ENCODE measurements at regions not wholly inside any gene's neighbourhood (a gene's known extent, or its start where the extent isn't known, plus 50 kb on each side); places are given as distances from the start of the nearest gene placed in this dataset.
"Not testable (repeated sequence)": the region's sequence is repeated elsewhere in the genome, so short reads cannot be mapped to it uniquely, and the experiment has no call there.

DNA sequence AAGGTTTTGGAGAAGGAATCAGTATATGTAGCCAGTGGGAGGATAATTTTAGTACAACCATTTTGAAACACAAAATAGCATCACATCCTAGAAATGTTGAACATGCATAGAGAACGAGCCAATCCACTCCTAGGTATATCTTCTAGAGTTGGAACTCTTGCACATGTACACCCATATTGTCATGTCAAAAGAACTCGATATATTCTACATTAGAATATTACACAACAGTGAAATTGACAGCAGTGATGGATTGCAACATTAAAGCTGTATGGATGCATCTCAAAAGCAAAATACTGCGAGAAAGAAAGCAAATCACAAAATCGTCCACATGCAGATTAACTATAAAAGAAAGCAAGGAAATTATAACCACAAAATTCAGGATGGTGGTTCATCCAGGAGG, 159.3 kb upstream of the NEBL start:
- intact Hi-C loops (cut with DNase I), result no loop called here
- DNase-seq (ENCODE audit: low spot score), result no peak

GRCh38 chr10:21055339-21056135, 158.4 kb upstream of the NEBL start:
- intact Hi-C loops (cut with DNase I), result no loop called here
- no peak for DNase-seq (ENCODE audit: low spot score)

- intact Hi-C loops (cut with DNase I), result no loop called here
- no peak for DNase-seq (ENCODE audit: low spot score)
These were observed 157.0 kb upstream of the NEBL start for GRCh38 chr10:21053953-21054690.

- DNase-seq (ENCODE audit: low spot score), result no peak
- intact Hi-C loops (cut with DNase I), result no loop called here
These were observed 155.6 kb upstream of the NEBL start for GRCh38 chr10:21052709-21053104.

DNA sequence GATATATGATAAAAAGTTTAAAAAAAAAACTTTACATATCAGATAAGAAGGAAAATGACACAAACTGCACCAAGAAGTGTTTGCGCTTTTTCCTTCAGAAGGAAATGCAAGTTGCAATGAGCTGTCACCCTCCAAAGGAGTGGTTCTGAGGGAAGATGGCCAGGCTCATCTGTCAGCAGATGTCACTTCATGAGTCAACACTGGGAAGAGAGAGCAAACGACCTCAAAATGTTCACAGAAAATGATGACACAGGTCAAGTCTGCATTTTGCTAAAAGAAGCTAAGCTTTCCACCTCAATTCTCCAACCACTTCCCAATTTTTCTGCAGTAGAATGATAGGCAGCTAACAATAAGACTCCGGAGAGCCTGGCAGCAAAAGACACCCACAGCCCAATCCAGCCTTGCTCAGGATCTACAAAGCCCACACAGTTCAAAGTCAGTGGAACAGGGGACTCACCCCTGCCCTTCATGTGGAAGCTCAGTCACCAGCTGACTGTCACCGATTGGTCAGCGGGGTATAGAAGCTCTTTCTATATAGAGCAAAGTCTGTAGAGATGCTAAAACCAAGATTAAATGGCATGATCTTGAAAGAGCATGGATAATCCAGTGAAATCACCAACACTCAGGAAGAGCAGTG, 155.1 kb upstream of the NEBL start:
- intact Hi-C loops (cut with DNase I), result no loop called here
- no peak for DNase-seq (ENCODE audit: low spot score)

GRCh38 chr10:21049482-21049881, 152.4 kb upstream of the NEBL start:
- intact Hi-C loops (cut with DNase I), result no loop called here

GRCh38 chr10:21048068-21048467, 151.0 kb upstream of the NEBL start:
- intact Hi-C loops (cut with DNase I), result no loop called here
- DNase-seq (ENCODE audit: low spot score), result no peak

More at GRCh38 chr10:21049482-21049881, 152.4 kb upstream of the NEBL start:
- no peak for DNase-seq (ENCODE audit: low spot score)

DNA sequence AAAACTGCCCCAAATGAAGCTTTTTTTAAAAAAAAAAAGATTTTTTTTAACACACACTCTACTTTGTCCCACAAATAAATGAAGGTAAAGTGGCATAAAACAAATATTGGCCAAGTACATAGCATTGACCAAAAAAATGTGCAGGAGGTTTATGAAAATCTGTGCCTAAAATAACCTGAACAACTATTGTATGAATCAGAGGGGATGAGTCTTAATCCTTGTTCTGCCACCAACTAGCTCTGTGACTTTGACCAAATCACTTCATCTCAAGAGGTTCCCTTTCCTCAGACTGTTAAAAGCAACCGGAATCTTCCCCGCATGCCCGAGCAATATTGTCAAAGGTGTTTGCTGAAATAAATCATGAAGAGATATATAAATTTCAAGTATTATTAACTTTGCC, 150.4 kb upstream of the NEBL start:
- DNase-seq (ENCODE audit: low spot score), result no peak
- intact Hi-C loops (cut with DNase I), result no loop called here

- intact Hi-C loops (cut with DNase I), result no loop called here
- no peak for DNase-seq (ENCODE audit: low spot score)
These were observed 150.0 kb upstream of the NEBL start for GRCh38 chr10:21047096-21047495.

DNA sequence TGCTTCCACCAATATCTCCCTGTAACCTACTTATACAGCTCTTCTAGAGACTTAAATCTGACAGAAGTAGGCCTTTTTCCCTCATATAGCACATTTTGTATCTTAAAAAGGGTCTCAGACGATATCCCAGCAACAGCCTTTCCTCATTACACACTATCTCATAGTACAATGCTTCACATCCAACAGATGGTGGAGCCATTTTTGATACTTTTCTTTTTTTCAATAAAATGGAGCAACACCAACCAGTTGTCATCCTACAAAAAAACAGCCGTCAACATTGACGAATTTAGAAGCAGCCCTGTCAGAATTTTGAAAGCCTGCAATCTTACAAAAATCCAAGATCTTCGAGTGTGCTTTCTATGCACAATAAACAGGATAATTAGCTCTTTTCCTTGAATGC, 145.9 kb upstream of the NEBL start:
- intact Hi-C loops (cut with DNase I), result no loop called here
- no peak for DNase-seq (ENCODE audit: low spot score)

- no peak for DNase-seq (ENCODE audit: low spot score)
- intact Hi-C loops (cut with DNase I), result no loop called here
These were observed 145.4 kb upstream of the NEBL start for GRCh38 chr10:21042536-21042935.

- DNase-seq (ENCODE audit: low spot score), result no peak
- intact Hi-C loops (cut with DNase I), result no loop called here
These were observed 144.8 kb upstream of the NEBL start for GRCh38 chr10:21041763-21042458.

DNA sequence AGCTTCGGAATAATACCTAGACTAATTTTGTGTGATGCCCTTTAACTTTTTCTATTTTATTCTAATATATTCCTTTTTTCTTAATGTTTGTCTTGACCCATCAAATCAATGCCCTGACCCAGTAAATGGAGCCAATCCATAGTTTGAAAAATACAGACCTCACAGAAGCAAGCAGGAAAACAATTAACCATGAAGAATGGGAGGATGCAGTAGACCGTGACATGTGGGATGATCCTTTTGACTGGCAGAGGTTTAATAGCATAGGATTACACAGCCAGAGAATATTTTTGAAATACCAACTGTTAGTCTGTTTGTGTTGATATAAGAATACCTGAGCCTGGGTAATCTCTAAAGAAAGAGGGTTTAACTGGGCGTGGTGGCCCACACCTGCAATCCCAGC, 142.6 kb upstream of the NEBL start:
- intact Hi-C loops (cut with DNase I), result no loop called here

DNA sequence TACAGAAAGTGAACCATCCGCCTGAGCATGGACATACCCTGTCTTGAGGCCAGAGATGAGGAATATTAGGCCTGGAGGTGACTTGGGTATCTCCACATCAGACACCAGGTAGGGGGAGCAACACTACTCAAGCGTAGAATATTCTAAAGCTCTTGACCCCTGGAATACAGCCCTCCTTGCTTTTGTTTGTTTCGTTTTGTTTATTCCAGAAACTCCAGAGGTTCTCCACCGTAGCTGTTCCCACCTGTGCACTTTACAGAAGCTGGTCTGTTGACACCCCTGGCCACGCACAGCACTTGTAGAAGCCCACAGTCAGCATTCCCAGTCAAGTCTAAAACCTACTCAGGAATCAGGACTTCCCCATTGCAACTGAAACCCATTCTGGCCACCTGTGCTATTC, 139.6 kb upstream of the NEBL start:
- no peak for DNase-seq (ENCODE audit: low spot score)
- intact Hi-C loops (cut with DNase I), result no loop called here

More for the DNA sequence above, 142.6 kb upstream of the NEBL start:
- DNase-seq (ENCODE audit: low spot score), result no peak

DNA sequence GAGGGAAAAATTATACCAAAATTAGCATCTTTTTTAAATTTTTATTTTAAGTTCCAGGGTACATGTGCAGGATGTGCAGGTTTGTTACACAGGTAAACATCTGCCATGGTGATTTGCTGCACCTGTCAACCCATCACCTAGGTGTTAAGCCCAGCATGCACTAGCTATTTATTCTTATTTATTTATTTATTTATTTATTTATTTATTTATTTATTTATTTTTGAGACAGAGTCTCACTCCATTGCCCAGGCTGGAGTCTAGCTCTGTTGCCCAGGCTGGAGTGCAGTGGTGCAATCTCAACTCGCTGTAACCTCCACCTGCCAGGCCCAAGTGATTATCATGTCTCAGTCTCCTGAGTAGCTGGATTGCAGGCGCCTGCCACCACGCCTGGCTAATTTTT, 137.7 kb upstream of the NEBL start:
- DNase-seq (ENCODE audit: low spot score); intact Hi-C loops (cut with DNase I): not testable (repeated sequence)

DNA sequence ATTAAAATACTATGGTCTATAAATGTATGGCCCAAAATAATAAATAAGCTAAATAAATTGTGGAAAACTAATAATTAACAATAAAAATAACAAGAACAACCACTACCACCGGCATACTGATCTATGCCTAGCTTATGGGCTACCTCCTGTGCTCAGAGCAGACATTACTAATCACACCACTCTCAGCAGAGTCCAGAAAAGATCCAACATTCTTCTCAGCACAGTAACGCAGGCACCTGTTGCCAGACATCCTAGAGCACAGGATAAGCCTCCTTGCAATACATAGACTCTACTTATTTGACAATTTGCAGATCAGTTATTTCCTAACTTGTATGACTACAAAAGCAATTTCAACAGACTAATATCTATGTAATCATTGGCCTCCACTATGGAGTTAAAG, 137.1 kb upstream of the NEBL start:
- intact Hi-C loops (cut with DNase I), result no loop called here
- DNase-seq (ENCODE audit: low spot score), result no peak

- intact Hi-C loops (cut with DNase I), result no loop called here
- DNase-seq (ENCODE audit: low spot score), result no peak
These were observed 135.6 kb upstream of the NEBL start for GRCh38 chr10:21032587-21033319.

DNA sequence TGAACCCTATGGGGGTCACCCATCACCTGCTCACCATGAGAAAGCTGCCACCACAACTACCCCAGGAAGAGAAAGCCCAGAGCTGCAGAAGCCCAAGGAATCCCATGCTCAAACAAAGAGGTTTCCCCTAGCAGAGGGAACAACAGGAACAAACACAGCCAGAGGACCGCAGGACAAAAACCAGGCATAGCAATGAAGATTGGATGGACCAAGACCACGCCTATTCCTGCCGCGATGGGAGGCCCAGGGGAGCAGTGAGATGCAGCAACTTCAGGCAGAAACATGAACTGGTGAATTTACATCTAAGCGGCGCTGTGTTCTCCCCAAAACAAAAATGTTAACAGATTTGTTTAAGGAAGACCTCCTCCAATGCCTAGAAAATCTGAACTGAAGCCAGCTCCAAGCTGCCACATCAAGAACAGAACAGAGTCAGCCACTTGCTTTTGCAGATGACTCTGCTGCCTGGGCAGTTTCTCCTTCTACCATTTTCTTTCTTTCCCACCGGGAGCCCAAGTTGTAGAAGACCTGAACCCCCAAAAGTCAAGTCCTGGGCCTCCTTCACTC, 134.2 kb upstream of the NEBL start:
- DNase-seq (ENCODE audit: low spot score), result no peak
- intact Hi-C loops (cut with DNase I), result no loop called here

- intact Hi-C loops (cut with DNase I), result no loop called here
- no peak for DNase-seq (ENCODE audit: low spot score)
These were observed 133.0 kb upstream of the NEBL start for GRCh38 chr10:21030091-21030490.
